PC-9 (cell line): ENCODE measurements at regions not wholly inside any gene's neighbourhood (a gene's known extent, or its start where the extent isn't known, plus 50 kb on each side); places are given as distances from the start of the nearest gene placed in this dataset.

Experiments
- BruUV-seq: library from RNA; stranded (reverse); fragments of 400-500 nt; replicated peaks from 2 replicates; lab custom pipeline; 2021; lab: Mats Ljungman, UMichigan
- CTCF ChIA-PET: fragments of 300-600 bp; sonication (Branson Sonifier 250); formaldehyde crosslinking; loops from one replicate; lab custom pipeline; 2022; ENCODE audit warnings: antibody characterized with exemption; lab: Charles Lee
- POLR2A ChIA-PET: fragments of 300-600 bp; sonication (Branson Sonifier 250); formaldehyde crosslinking; loops from one replicate; lab custom pipeline; 2022; ENCODE audit warnings: antibody characterized with exemption; ENCODE audit not compliant: unreplicated experiment; lab: Charles Lee
- DNase-seq, 2 experiments: peaks; one replicate each; pipeline versions ENCODE4 v3.0.0 to v3.0.0-alpha.2; 2015 to 2022; ENCODE audit warnings: mixed read lengths in 1 of 2
- H2AFZ ChIP-seq: fragments of 200-600 bp; sonication (generic); 2 replicates; pipeline ENCODE4 v1.8.1; 2017; ENCODE audit warnings: antibody characterized with exemption
- H3F3A ChIP-seq: fragments of 200-600 bp; sonication (generic); 2 replicates; pipeline ENCODE4 v1.8.1; 2017; ENCODE audit warnings: antibody characterized with exemption, mild to moderate bottlenecking, low read depth; ENCODE audit not compliant: insufficient read depth
- H3K27ac ChIP-seq: fragments of 200-600 bp; sonication (generic); 2 replicates; pipeline ENCODE4 v1.6.1; 2016; ENCODE audit warnings: mixed run types
- H3K27me3 ChIP-seq: fragments of 200-600 bp; sonication (generic); 2 replicates; pipeline ENCODE4 v1.6.1; 2016; ENCODE audit warnings: low read depth, mixed run types; ENCODE audit not compliant: insufficient read depth
- H3K36me3 ChIP-seq: fragments of 200-600 bp; sonication (generic); 2 replicates; pipeline ENCODE4 v1.6.1; 2016; ENCODE audit warnings: low read depth, mixed run types
- H3K4me1 ChIP-seq: fragments of 200-600 bp; sonication (generic); replicated peaks from 2 replicates; pipeline ENCODE4 v1.6.1; 2016; ENCODE audit warnings: mixed run types; ENCODE audit not compliant: insufficient read depth
- H3K4me2 ChIP-seq: fragments of 200-600 bp; sonication (generic); 2 replicates; pipeline ENCODE4 v1.6.1; 2017; ENCODE audit warnings: mixed run types
- H3K4me3 ChIP-seq: fragments of 200-600 bp; sonication (generic); 2 replicates; pipeline ENCODE4 v1.6.1; 2016; ENCODE audit warnings: mixed run types
- H3K79me2 ChIP-seq: fragments of 200-600 bp; sonication (generic); 2 replicates; pipeline ENCODE4 v1.6.1; 2017; ENCODE audit warnings: low read depth, mixed run types
- H3K9me2 ChIP-seq: fragments of 200-600 bp; sonication (generic); 2 replicates; pipeline ENCODE4 v1.8.1; 2017; ENCODE audit warnings: mild to moderate bottlenecking; ENCODE audit not compliant: insufficient read depth
- H3K9me3 ChIP-seq: fragments of 200-600 bp; sonication (generic); 2 replicates; pipeline ENCODE4 v1.8.1; 2016; ENCODE audit warnings: low read depth; ENCODE audit not compliant: insufficient read depth
- H4K20me1 ChIP-seq: fragments of 200-600 bp; sonication (generic); 2 replicates; pipeline ENCODE4 v1.8.1; 2017; ENCODE audit not compliant: insufficient read depth
- EZH2 ChIP-seq: fragments of 200-600 bp; sonication (generic); IDR thresholded peaks from 2 replicates; pipeline ENCODE4 v1.8.0; 2017; ENCODE audit warnings: antibody characterized with exemption, low read depth
- intact Hi-C: fragments of 100-400 bp; cut with micrococcal nuclease; formaldehyde crosslinking; loops from one replicate; pipeline ENCODE4 v1.10.0; 2022; ENCODE audit not compliant: unreplicated experiment
- TF ChIP-seq, protein P1 (sequence below): fragments of 200-600 bp; sonication (generic); conservative IDR thresholded peaks from 2 replicates; pipeline ENCODE4 v1.6.1; 2017; ENCODE audit warnings: mixed run types, antibody characterized with exemption, mild to moderate bottlenecking, moderate library complexity

DNA sequence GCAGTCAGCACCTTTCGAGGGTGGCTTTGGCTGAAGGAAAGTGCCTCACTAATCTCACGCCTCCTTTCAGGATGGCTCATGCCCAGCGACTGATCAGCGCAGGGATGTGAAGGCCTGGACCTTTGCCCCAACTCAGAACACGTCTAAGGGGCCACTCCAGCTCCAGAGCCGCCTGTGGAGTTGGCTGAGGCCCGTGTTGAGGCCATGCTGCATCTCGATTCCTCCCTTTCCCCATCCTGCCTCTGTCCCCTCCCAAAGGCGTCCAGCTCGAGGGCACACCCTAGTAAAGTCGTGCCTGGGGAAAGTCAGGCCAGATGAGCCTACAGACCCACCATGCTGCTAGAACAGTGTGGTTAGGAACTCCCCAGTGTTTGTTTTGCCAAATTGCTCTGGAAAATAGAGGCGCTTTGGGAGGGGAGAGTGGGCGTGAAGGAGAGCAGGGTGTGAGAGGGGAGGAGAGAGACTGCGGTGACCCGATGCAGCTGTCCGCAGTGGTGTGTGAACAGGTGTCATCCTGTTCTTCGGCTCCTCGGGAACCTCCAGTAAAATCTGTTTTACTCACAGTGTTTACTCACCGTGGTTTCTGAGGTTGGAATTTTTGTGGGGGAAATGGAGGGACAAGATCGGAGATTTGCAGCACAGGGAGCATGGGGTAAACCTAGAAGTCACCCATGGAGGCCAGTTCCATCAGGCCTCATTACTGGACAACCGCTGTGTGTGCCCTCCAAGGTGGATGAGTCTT lies 85.0 kb upstream of the PMEPA1 start:
- no peaks in the 10 kb centered on the region for H3K79me2 ChIP-seq
- no peaks in the 10 kb centered on the region for H3K27me3 ChIP-seq
- H3K4me3 ChIP-seq, result no peak overlapping the region
- H3K4me2 ChIP-seq, result no peak overlapping the region; the same call in 1 of the 2 replicates
- no peaks in the 10 kb centered on the region for H3K9me2 ChIP-seq
- H3K9me3 ChIP-seq, result no peaks in the 10 kb centered on the region
- DNase-seq, result peak in 1 of 2 experiments; percentile 22
- no peak overlapping the region for H3K27ac ChIP-seq
- intact Hi-C loops, result no loop called here
- H4K20me1 ChIP-seq, result no peaks in the 10 kb centered on the region
- TF ChIP-seq, protein P1, sequence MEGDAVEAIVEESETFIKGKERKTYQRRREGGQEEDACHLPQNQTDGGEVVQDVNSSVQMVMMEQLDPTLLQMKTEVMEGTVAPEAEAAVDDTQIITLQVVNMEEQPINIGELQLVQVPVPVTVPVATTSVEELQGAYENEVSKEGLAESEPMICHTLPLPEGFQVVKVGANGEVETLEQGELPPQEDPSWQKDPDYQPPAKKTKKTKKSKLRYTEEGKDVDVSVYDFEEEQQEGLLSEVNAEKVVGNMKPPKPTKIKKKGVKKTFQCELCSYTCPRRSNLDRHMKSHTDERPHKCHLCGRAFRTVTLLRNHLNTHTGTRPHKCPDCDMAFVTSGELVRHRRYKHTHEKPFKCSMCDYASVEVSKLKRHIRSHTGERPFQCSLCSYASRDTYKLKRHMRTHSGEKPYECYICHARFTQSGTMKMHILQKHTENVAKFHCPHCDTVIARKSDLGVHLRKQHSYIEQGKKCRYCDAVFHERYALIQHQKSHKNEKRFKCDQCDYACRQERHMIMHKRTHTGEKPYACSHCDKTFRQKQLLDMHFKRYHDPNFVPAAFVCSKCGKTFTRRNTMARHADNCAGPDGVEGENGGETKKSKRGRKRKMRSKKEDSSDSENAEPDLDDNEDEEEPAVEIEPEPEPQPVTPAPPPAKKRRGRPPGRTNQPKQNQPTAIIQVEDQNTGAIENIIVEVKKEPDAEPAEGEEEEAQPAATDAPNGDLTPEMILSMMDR, result no peak
- TF ChIP-seq EZH2, result no peak
- H3K4me1 ChIP-seq, result peaks cover 10% of the 10 kb centered on the region; the same call in 1 of the 2 replicates
- H3F3A ChIP-seq, result no peaks in the 10 kb centered on the region
- no peaks in the 10 kb centered on the region for H3K36me3 ChIP-seq
- ChIA-PET POLR2A (interaction anchor here (0.5 kb wide), 1 partner anchor 85 kb away, joined by 4 read pairs; the partner anchor contains the start of gene PMEPA1), CTCF (no interaction called here)
- H2AFZ ChIP-seq, result no peak overlapping the region
- BruUV-seq, result no TSS peak

DNA sequence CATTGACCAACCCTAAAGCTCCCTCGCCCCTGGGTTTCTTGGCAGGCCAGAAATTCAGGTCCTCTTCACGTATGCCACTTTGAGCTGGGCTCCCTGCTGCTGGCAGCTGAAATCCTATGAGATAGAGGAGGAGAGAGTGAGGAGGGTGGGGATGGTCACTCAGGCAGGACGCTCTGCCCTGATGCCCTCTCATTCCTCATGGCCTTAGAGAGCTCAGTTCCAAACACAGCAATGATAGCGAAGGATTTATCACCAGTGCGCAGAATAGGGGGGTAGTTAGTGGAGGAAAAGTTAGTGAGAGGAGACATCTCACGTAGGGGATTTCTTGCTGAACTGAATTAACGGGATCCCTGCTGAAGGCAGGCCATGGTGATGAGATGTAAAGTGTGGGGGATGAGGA lies 84.2 kb upstream of the PMEPA1 start:
- TF ChIP-seq, protein P1, result no peak
- no peak for TF ChIP-seq EZH2
- Histone ChIP-seq H3K4me2 (no peak overlapping the region), H3K27ac (no peak overlapping the region), H3K9me2 (no peaks in the 10 kb centered on the region), H3K9me3 (no peaks in the 10 kb centered on the region), H4K20me1 (no peaks in the 10 kb centered on the region), H3F3A (no peaks in the 10 kb centered on the region), H3K4me3 (no peak overlapping the region), H3K4me1 (peaks cover 10% of the 10 kb centered on the region; the same call in 1 of the 2 replicates), H3K36me3 (no peaks in the 10 kb centered on the region), H2AFZ (no peak overlapping the region), H3K79me2 (no peaks in the 10 kb centered on the region), H3K27me3 (no peaks in the 10 kb centered on the region)
- ChIA-PET CTCF (no interaction called here), POLR2A (interaction anchor here (0.7 kb wide), 1 partner anchor 341 kb away, joined by 4 read pairs; no protein-coding TSS in a partner anchor)
- no TSS peak for BruUV-seq
- no peak for DNase-seq
- intact Hi-C loops, result no loop called here

DNA sequence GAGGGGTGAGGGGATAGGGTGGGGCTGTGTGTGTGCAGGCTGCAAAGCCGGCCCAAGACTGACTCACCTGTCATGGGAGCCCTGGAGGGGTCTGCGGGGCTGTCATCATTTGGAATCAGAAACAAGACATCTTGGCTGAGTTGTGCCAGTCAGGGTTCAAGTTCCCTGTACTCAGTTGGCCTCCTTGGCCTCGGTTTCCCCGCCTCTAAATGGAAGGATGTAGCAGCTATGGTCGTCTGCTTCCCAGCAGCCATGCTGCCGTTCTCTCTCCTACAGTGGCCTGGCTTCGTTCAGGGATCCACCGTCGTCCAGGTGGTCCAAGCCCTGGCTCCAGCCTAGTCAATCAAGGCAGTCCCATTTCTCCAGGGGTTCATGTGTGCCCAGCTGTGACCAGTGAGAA lies 83.6 kb upstream of the PMEPA1 start:
- Histone ChIP-seq H3K27me3 (no peaks in the 10 kb centered on the region), H2AFZ (no peak overlapping the region), H3K36me3 (no peaks in the 10 kb centered on the region), H3K9me2 (no peaks in the 10 kb centered on the region), H3K9me3 (no peaks in the 10 kb centered on the region), H3K27ac (no peak overlapping the region), H3K4me2 (no peak overlapping the region), H3K79me2 (no peaks in the 10 kb centered on the region), H3K4me1 (peaks cover 10% of the 10 kb centered on the region; the same call in 1 of the 2 replicates), H4K20me1 (no peaks in the 10 kb centered on the region), H3K4me3 (no peak overlapping the region), H3F3A (no peaks in the 10 kb centered on the region)
- no peak for DNase-seq
- no peak for TF ChIP-seq EZH2
- TF ChIP-seq, protein P1, result no peak
- ChIA-PET CTCF (no interaction called here), POLR2A (interaction anchor here (0.7 kb wide), 1 partner anchor 342 kb away, joined by 4 read pairs; no protein-coding TSS in a partner anchor)
- BruUV-seq, result no TSS peak
- intact Hi-C loops, result no loop called here
